Vagina (tissue), 2 donors: ENCODE measurements at regions not wholly inside any gene's neighbourhood (a gene's known extent, or its start where the extent isn't known, plus 50 kb on each side); places are given as distances from the start of the nearest gene placed in this dataset.

Experiments
- POLR2A ChIP-seq, 2 donors: fragments of 450-650 bp; IDR thresholded peaks; one replicate each; pipeline ENCODE4 v1.6.1; 2017; ENCODE audit warnings: antibody characterized with exemption in 2 of 2, mild to moderate bottlenecking in 2 of 2, moderate library complexity in 2 of 2
- POLR2AphosphoS5 ChIP-seq, 2 donors: sonication (generic); formaldehyde crosslinking; IDR thresholded peaks; one replicate each; pipeline ENCODE4 v1.9.0; 2017; ENCODE audit warnings: antibody characterized with exemption in 2 of 2, mild to moderate bottlenecking in 2 of 2, low read depth in 1 of 2; ENCODE audit not compliant: insufficient read depth in 1 of 2
- TF ChIP-seq, protein P1 (sequence below), 3 experiments: fragments of 450-650 bp in 2 of 3; fragments of 200-600 bp in 1 of 3; sonication (generic) in 1 of 3; IDR thresholded peaks; one replicate each; pipeline ENCODE4 v1.5.1; 2017 to 2019; ENCODE audit warnings: antibody characterized with exemption in 3 of 3, mild to moderate bottlenecking in 2 of 3, moderate library complexity in 2 of 3

DNA sequence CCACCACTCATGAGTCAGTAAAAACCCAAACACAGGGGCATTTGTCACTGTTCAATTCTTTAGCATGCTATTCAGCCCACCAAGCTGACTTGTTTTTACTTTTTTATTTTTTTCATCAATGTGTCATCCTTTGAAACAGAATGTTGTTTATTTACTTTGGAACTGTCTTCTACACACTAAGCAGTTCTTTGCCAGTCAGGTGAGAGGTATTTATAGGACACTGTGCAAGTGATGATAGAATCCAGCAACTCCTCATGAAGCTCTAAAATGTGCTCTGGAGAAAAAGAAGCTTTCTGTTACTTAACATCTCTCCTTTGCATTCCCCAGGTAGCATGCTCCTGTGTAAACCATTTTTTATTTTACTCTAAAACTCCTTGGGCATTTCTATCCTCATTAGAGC is 582.0 kb upstream of the TMPRSS15 start:
- TF ChIP-seq POLR2AphosphoS5 (IDR thresholded peaks at IDR 0.05; ENCODE audit: insufficient read depth in 1 of 2, low read depth in 1 of 2) (no peak), POLR2A (IDR thresholded peaks at IDR 0.05) (no peak)
- TF ChIP-seq, protein P1, sequence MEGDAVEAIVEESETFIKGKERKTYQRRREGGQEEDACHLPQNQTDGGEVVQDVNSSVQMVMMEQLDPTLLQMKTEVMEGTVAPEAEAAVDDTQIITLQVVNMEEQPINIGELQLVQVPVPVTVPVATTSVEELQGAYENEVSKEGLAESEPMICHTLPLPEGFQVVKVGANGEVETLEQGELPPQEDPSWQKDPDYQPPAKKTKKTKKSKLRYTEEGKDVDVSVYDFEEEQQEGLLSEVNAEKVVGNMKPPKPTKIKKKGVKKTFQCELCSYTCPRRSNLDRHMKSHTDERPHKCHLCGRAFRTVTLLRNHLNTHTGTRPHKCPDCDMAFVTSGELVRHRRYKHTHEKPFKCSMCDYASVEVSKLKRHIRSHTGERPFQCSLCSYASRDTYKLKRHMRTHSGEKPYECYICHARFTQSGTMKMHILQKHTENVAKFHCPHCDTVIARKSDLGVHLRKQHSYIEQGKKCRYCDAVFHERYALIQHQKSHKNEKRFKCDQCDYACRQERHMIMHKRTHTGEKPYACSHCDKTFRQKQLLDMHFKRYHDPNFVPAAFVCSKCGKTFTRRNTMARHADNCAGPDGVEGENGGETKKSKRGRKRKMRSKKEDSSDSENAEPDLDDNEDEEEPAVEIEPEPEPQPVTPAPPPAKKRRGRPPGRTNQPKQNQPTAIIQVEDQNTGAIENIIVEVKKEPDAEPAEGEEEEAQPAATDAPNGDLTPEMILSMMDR (IDR thresholded peaks at IDR 0.05): no peak
